NCI-H345 (cell line): ENCODE measurements at regions not wholly inside any gene's neighbourhood (a gene's known extent, or its start where the extent isn't known, plus 50 kb on each side); places are given as distances from the start of the nearest gene placed in this dataset.

Experiments used
- DNase-seq: peaks from one replicate; lab custom pipeline; 2025; lab: John Stamatoyannopoulos, UW

DNA sequence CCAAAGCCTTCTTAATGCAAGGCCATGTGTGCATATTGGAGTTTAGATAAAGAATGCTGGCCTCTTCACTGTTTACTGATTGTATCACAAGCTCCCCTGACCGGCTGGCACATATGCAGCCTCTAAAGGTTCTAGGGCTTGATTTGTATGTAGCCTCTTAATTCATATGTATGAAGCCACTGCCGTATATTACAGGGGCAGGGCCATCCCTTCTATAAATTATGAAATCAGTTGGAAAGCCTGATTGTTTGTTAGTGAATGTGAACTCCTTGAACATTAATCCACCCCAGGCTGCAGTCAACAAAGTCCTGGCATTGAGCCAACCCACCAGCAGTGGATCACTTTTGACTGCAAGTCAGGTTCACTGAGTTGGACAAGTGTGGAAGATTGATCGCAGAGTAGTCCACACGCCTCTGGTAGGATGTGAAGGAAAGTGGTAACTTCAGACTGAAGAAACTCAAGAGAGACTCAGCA lies 61.6 kb upstream of the PARD3B start:
- DNase-seq = peak; percentile 79

DNA sequence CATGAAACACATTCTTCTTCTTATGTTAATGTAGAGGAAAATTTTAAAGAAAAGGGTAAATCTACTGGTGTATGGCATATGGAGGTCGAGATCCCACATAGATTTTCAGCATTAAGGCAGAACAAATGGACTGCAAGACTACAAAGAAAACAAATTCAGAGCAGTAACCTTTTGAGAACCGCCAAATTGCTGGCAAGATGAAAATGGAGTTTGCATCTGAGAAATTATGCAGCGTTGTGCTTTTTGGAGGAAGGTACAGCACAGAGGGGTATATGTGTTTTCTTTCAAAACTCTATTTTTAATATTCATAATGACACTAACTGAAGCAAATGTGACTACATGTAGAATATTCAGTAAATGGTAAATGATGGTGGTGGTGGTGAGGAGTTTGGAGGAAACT lies 59.0 kb upstream of the PARD3B start:
- DNase-seq = no peak

DNA sequence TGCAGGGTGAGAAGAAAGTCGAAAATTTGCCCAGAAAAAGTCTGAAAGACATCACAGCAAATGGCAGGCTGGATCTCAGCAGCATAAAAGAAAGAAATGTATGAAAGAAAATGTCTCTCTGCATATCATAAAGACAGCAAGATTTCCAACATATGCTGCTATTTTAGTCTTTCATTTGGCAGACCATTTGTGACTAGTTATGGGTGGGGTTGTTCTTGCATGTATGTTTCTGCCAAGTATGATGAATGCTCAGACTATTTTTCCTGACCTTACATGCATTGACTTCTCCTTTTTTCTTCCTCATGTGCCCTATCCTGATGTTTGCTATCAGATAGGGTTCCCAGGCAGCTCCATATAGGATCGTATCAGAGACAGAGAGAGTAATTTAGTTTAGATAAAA lies 58.5 kb upstream of the PARD3B start:
- DNase-seq = no peak

DNA sequence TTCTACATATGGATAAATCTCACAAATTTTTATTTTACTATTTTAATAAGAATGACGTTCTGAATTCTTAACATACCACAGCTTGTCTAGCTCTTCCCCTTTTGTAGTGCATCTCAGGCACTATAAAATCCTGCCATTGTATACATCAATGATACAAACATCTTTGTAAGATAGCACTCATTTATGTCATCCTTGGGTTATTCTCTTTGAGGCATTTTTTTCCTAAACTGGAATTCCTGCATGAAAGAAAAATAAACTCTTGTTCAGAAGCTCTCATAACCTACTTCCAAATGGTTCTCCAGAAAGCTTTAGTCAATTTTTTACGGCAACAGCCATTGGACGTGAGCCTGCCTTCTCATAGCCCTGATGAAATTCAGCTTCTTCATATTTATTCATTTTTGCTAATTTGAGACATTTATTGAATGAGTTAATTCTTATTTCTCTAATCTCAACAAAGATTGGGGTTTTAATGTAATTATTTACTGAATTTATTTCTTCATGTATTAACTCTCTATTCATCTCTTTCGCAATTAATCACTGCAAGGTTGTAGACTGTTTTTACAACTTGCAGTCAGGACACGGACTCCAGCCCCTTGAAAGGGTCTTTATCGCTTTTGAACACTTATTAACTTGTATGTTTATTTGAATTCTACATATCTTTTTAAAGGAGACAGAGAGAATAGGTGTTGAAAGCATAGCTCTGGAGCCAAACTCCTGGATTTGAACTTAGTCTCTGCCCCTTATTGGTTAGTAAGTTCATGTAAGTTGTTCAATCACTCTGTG lies 57.6 kb upstream of the PARD3B start:
- DNase-seq = no peak

DNA sequence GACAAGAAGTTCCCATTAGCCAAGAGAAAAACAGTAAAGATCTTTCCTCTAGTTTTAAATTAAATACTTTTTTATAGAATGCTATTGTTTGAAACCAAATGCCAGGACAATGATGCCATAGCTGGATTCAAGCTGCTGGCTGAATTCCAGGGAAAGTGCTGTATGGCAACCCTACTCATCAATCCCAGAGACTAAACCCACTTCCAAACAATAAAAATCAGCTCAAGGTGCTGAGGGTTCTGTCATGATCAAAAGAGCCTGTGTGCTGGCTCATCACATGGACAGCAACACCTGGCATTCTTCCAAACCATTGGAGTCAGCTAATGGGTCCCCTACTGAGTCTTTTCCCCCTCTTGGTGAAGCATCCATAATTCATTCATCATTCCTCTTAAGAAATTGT lies 53.7 kb upstream of the PARD3B start:
- peak; percentile 97 for DNase-seq

GRCh38 chr2:204492417-204492816 lies 52.9 kb upstream of the PARD3B start:
- no peak for DNase-seq

DNA sequence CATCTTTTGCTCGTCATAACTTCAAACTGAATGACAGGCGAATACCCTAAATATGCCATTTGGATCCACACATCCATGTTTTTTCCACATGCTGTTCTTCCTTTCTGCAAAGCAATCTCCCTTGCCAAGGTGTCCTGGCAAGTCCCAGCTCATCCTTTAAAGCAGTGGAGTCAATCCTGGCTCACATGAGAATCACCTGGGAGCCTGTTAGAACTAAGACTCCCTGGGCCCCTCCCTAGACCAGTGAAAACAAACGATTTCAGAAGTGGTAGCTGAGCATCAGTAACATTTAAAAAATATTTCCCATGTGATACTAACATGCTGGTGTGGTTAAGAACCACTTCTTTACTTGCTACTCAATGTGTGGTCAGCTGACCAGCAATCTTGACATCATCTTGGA lies 50.6 kb upstream of the PARD3B start:
- DNase-seq = no peak

DNA sequence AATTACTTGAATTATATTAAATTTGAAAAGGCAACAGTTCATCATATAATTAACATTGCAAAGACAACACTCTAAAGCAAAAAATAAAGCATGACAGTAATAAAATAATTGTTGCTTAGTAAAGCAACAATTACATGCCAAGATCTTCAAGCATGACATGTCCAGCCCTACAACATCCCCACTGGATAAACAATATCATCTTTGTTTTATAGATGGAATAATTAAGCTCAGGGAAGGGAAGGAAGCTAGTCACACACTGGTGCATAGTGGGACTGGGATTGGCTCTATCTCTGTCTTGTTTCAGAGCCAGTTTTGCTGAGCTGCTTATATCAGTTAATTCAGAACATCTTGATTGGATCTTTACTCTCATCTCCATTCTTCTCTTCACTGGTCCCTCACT lies 49.9 kb upstream of the PARD3B start:
- DNase-seq = no peak
